ENCODE measurements at regions not wholly inside any gene's neighbourhood (a gene's known extent, or its start where the extent isn't known, plus 50 kb on each side); places are given as distances from the start of the nearest gene placed in this dataset.
"Not testable (repeated sequence)": the region's sequence is repeated elsewhere in the genome, so short reads cannot be mapped to it uniquely, and the experiment has no call there.

- intact Hi-C loops (cut with micrococcal nuclease): no loop called here
These were observed 293.6 kb upstream of the ZNF32 start for GRCh38 chr10:43942096-43942850.

GRCh38 chr10:43940898-43941837 lies 292.5 kb upstream of the ZNF32 start:
- intact Hi-C loops (cut with micrococcal nuclease): no loop called here

- intact Hi-C loops (cut with micrococcal nuclease): no loop called here
These were observed 291.5 kb upstream of the ZNF32 start for GRCh38 chr10:43939939-43940820.

GRCh38 chr10:43939389-43939938 lies 290.8 kb upstream of the ZNF32 start:
- intact Hi-C loops (cut with micrococcal nuclease): no loop called here

GRCh38 chr10:43938810-43939209 lies 290.1 kb upstream of the ZNF32 start:
- intact Hi-C loops (cut with micrococcal nuclease): no loop called here

GRCh38 chr10:43931308-43931930 lies 282.7 kb upstream of the ZNF32 start:
- intact Hi-C loops (cut with micrococcal nuclease): no loop called here

- intact Hi-C loops (cut with micrococcal nuclease): no loop called here
These were observed 282.1 kb upstream of the ZNF32 start for GRCh38 chr10:43930777-43931176.

GRCh38 chr10:43930243-43930642 lies 281.6 kb upstream of the ZNF32 start:
- intact Hi-C loops (cut with micrococcal nuclease): no loop called here

GRCh38 chr10:43929122-43929521 lies 280.4 kb upstream of the ZNF32 start:
- intact Hi-C loops (cut with micrococcal nuclease): no loop called here

GRCh38 chr10:43928425-43928968 lies 279.8 kb upstream of the ZNF32 start:
- intact Hi-C loops (cut with micrococcal nuclease): no loop called here

- intact Hi-C loops (cut with micrococcal nuclease): no loop called here
These were observed 278.3 kb upstream of the ZNF32 start for GRCh38 chr10:43926875-43927406.

GRCh38 chr10:43926371-43926770 lies 277.7 kb upstream of the ZNF32 start:
- intact Hi-C loops (cut with micrococcal nuclease): no loop called here

- intact Hi-C loops (cut with micrococcal nuclease): no loop called here
These were observed 277.1 kb upstream of the ZNF32 start for GRCh38 chr10:43925793-43926192.

- intact Hi-C loops (cut with micrococcal nuclease): no loop called here
These were observed 274.6 kb upstream of the ZNF32 start for GRCh38 chr10:43923328-43923727.

- intact Hi-C loops (cut with micrococcal nuclease): no loop called here
These were observed 273.9 kb upstream of the ZNF32 start for GRCh38 chr10:43922335-43923280.

- intact Hi-C loops (cut with micrococcal nuclease): no loop called here
These were observed 273.2 kb upstream of the ZNF32 start for GRCh38 chr10:43921881-43922280.

GRCh38 chr10:43921478-43921877 lies 272.8 kb upstream of the ZNF32 start:
- intact Hi-C loops (cut with micrococcal nuclease): no loop called here

GRCh38 chr10:43920236-43920758 lies 271.6 kb upstream of the ZNF32 start:
- intact Hi-C loops (cut with micrococcal nuclease): not testable (repeated sequence)
